Fibroblast of pulmonary artery (primary cell): ENCODE measurements at regions not wholly inside any gene's neighbourhood (a gene's known extent, or its start where the extent isn't known, plus 50 kb on each side); places are given as distances from the start of the nearest gene placed in this dataset.
"Not testable (repeated sequence)": the region's sequence is repeated elsewhere in the genome, so short reads cannot be mapped to it uniquely, and the experiment has no call there.

Source experiments
- DNase-seq: peaks from one replicate; pipeline ENCODE4 v3.0.0-alpha.2; 2010; ENCODE audit warnings: low read depth
- H3K4me3 ChIP-seq: replicated peaks from 2 replicates; pipeline ENCODE4 v1.5.1; 2011; ENCODE audit warnings: low read depth, mild to moderate bottlenecking, control low read depth, low read length, moderate library complexity
- TF ChIP-seq, protein P1 (sequence below): IDR thresholded peaks from 2 replicates; pipeline ENCODE4 v1.5.1; 2011; ENCODE audit warnings: mild to moderate bottlenecking, control low read depth, low read length, inconsistent platforms; ENCODE audit errors: missing control alignments

DNA sequence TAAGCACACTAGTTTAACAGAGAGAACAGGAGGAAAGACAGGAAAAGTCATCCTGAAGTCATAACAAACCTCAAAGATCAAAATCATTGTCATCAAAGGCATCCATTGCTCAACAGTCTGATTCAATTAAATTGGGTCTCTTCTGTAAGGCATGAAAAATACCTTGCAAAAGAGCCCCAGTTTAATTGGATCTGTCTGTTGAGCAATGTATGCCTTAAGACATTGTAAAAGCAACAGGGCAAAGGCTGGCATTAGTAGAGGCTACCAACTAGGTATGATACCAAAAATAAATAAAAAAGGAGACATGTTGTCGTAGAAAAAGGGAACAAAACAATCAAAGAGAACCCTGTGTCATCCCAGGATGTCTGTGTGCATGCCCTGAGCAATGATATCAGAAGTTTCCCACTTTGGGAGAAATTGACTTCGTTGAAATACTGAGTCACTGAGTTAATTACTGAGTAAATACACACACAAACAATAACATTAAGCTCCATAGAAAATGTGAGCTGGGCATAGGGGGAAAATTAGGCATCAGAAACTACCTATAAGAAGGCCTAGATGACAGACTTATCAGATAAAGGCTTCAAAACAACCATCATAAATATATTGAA is 1013.8 kb upstream of the CITED2 start:
- H3K4me3 ChIP-seq: no peak overlapping the region
- no peak for DNase-seq
- TF ChIP-seq, protein P1, sequence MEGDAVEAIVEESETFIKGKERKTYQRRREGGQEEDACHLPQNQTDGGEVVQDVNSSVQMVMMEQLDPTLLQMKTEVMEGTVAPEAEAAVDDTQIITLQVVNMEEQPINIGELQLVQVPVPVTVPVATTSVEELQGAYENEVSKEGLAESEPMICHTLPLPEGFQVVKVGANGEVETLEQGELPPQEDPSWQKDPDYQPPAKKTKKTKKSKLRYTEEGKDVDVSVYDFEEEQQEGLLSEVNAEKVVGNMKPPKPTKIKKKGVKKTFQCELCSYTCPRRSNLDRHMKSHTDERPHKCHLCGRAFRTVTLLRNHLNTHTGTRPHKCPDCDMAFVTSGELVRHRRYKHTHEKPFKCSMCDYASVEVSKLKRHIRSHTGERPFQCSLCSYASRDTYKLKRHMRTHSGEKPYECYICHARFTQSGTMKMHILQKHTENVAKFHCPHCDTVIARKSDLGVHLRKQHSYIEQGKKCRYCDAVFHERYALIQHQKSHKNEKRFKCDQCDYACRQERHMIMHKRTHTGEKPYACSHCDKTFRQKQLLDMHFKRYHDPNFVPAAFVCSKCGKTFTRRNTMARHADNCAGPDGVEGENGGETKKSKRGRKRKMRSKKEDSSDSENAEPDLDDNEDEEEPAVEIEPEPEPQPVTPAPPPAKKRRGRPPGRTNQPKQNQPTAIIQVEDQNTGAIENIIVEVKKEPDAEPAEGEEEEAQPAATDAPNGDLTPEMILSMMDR: no peak

GRCh38 chr6:140385679-140386078 is 1011.2 kb upstream of the CITED2 start:
- no peak overlapping the region for H3K4me3 ChIP-seq
- DNase-seq: no peak
- TF ChIP-seq, protein P1: no peak

DNA sequence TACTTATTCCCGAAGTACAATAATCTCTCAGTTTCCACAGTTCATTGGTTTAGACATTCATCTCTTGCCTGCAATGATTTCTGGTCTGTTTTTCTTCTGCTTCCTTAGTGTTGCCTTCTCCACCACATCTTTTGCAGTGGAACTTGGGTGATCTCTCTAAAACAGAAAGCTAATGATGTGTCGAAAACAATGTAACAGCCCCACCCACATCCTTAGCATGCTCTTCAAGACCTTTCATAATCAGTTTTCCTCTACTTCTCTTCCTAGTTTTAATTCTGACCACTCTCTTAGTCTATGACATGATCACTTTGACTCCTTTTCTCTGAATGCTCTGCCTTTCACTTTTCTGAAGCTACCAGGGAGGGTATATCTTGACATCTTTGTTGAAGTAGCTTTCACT is 1007.9 kb upstream of the CITED2 start:
- TF ChIP-seq, protein P1: no peak
- no peak for DNase-seq

DNA sequence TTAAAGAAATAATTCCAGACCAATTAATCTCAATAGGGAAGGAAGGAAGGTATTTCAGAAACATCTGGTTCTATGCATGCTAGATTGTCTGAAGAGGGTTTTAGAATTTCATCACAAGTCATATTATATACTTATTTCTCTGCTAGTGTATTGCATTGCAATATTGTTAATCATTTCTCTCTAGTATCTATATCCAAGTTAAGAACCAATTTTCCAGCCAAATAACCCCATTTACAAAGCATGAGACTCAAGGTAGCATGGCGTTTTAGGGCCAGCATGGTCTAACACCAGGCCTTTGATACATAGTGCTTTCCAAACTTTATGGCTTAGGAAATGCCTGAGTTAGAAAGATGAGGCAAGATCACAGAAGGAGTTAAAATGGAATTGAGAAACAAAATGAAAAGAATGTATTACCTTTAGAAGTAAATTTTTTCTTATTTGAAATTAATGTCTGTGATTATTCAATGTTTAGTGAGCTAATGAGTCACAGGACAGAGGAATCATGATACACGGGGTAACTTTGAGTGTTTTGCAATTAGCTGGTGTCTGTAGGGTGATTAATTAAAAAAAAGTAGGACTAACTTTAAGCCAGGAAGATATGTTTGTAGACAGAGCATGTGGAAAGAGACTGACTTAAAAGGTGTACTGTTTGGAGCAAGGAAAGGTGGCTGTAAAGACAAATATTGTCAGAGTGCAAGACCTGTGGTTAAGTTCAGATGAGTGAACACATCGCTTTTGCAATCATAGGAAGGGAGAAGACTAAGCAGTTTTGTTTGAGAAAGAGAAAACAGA is 1006.2 kb upstream of the CITED2 start:
- H3K4me3 ChIP-seq: no peak overlapping the region
- DNase-seq: no peak
- TF ChIP-seq, protein P1: no peak

More for the DNA sequence above, 1007.9 kb upstream of the CITED2 start:
- no peak overlapping the region for H3K4me3 ChIP-seq

DNA sequence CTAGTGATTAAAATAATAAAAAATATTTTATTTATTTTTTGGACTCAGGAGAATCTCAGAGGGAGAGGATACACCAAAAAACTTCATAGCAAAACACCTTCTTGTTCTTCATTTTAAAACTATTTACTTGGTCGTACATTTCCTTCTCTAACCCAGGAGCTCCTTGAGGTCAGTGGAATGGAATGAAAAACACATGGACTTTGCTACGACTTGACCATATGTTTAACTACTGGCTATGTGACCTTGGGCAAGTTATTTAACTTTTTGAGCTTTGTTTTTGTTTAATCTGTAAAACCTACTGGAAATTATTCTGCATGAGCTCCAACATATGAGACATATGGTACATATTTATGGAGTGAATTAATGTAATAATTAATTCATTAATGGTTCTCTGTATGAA is 1005.5 kb upstream of the CITED2 start:
- TF ChIP-seq, protein P1: no peak
- no peak for DNase-seq
- no peak overlapping the region for H3K4me3 ChIP-seq

GRCh38 chr6:140376209-140376608 is 1001.8 kb upstream of the CITED2 start:
- no peak overlapping the region for H3K4me3 ChIP-seq
- TF ChIP-seq, protein P1: no peak
- DNase-seq: no peak

- not testable (repeated sequence) for H3K4me3 ChIP-seq, DNase-seq
Measured at GRCh38 chr6:140373728-140374127, 999.3 kb upstream of the CITED2 start.
